Renal cortex interstitium (tissue), 11 donors: ENCODE measurements at regions not wholly inside any gene's neighbourhood (a gene's known extent, or its start where the extent isn't known, plus 50 kb on each side); places are given as distances from the start of the nearest gene placed in this dataset.
"Not testable (repeated sequence)": the region's sequence is repeated elsewhere in the genome, so short reads cannot be mapped to it uniquely, and the experiment has no call there.

Experiments used
- DNase-seq, 11 donors: peaks; one replicate each; pipeline ENCODE4 v3.0.0-alpha.2; 2013; ENCODE audit warnings: low read depth in 9 of 11, low spot score in 4 of 11; ENCODE audit errors: extremely low read depth in 1 of 11

- no peak for DNase-seq
These were observed 125.1 kb upstream of the TNP1 start for GRCh38 chr2:216984937-216985336.

- not testable (repeated sequence) for DNase-seq
These were observed 122.1 kb upstream of the TNP1 start for GRCh38 chr2:216981951-216982350.

GRCh38 chr2:216980510-216980909, 120.6 kb upstream of the TNP1 start:
- not testable (repeated sequence) for DNase-seq

- no peak for DNase-seq
These were observed 114.7 kb upstream of the TNP1 start for GRCh38 chr2:216974321-216975302.

GRCh38 chr2:216971593-216971992, 111.7 kb upstream of the TNP1 start:
- DNase-seq: no peak

DNA sequence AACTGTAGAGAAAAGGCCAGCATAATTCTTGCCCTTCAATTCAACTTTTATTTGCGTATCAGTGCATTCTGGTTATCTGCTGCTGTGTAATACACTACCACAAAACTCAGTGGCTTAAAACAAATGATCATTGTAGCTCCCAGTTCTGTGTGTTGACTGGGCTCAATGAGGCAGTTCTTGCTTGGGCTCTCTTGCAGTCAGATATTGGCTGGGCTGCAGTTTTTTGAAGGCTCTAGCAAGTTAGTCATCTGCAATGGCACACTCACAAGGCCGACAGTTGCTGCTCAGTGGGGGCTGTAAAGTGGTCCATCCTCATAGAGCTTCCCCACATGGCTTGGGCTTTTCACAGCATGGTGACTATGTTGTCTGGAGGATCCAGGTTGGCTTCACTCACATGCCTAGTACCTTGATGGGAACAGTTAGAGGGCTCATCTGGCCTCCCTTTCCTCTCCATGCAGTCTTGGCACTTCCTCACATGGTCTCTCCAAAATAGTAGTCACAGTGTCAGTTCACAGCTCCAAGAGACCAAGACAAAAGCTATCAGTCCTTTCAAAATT, 110.6 kb upstream of the TNP1 start:
- no peak for DNase-seq

- no peak for DNase-seq
These were observed 108.0 kb upstream of the TNP1 start for GRCh38 chr2:216967889-216968288.

GRCh38 chr2:216960671-216961268, 100.9 kb upstream of the TNP1 start:
- DNase-seq: no peak

DNA sequence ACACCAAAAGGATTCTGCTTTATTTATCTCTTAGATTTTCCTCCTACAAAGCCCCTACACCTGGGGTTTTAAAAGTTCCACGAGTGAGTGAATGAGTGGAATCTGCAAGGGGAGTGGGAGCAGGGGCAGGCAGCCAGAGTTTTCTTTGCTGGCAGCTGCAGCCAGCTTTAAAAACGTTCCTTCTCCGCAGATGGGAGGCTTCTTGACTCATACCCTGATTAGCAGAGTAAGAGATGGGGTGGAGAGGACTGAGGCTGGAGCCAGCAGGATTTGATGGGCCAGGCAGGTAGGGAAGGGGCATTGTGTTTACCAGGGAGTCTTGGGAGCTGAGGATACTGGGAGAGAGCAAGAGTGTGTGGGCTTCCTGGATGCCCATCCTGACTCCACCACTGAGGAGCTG, 99.6 kb upstream of the TNP1 start:
- DNase-seq: no peak

DNA sequence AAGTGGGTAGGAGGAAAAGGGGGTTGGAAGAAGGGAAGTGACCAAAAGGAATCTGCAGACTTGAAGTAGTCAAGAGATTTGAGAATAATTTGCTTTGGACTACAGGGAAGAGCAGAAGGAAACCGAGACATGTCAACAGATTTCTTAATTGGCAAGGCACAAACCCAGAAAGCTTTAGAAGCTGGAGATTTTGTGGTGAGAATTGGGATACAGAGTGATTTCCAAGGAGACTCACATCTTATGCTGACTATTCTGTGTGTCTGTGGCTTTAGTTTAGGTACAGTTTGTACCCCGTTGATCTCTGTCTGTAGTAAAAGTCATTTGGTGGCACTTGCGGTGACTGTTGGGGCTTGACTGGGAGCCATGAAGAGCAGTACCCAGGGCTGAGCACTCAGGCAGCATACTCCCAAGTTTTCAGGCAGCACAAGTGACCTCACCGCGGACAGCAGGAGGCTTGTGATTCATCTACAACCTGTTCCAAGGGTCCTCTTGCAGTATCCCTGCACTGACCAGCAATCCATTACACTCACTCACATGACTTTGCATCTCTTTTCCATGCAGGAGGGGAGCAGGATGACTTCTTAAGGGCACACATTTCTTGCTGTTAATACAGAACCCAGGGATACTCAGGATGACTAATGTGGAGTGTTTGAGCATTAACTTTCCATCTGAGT, 97.1 kb upstream of the TNP1 start:
- DNase-seq: no peak

GRCh38 chr2:216951171-216951570, 91.3 kb upstream of the TNP1 start:
- DNase-seq: no peak

DNA sequence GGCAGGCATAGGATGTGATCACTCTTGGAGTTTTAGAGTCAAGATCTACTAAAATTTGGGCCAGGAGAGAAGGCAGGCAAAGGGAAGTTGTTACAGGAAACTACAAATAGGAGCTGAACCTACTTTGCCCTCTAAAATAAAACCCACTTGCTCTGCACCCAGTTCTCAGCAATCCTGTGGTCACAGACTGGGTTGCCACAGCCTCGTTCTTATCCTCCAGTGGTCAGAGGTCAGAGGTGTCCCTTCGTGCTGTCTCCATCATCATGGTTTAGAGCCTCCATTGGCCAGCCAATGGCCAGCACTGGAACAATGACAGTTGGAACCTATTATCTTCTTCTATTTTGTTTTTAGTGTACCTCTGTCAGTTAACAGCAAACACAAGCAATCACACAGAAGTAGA, 90.7 kb upstream of the TNP1 start:
- DNase-seq: no peak

- peak in 3 of 11 donors; percentile 14 to 28 (median 15) for DNase-seq
These were observed 90.0 kb upstream of the TNP1 start for GRCh38 chr2:216949700-216950413.

DNA sequence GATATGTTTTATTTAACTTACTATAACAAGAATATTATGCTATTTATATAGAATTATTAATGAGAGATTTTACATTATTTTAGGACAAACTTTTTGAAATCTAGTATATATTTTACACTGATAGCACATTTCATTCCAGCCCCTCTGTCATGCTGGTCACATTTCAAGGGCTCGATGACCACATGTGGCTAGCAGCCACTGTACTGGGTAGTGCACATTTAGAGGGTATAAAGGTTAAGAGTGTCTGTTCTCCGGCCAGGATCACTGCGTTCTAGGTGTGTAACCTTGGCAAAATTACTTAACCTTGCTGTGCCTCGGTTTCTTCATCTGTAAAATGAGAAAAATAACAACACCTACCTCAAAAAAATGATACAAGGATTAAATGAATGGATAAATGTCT, 87.2 kb upstream of the TNP1 start:
- no peak for DNase-seq

- no peak for DNase-seq
These were observed 84.9 kb upstream of the TNP1 start for GRCh38 chr2:216944733-216945132.

GRCh38 chr2:216943109-216943508, 83.2 kb upstream of the TNP1 start:
- DNase-seq: no peak

DNA sequence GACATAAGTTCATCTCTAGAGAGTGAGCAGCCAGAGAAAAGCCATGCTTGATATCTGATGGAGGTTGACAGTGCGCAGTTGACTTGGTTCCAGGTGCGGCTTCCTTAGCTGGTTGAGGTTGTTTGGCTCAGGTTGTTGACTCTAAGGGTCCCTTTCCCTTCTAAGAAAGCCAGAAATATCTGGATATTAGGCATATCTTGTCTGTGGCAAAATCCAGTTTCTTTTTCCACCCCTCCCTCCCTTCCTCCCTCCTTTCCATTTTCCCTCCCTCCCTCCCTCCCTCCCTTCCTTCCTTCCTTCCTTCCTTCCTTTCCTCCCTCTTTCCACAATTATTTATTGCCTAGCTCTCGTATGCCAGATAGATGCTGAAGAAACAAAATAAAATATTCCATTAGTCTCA, 82.6 kb upstream of the TNP1 start:
- DNase-seq: no peak

DNA sequence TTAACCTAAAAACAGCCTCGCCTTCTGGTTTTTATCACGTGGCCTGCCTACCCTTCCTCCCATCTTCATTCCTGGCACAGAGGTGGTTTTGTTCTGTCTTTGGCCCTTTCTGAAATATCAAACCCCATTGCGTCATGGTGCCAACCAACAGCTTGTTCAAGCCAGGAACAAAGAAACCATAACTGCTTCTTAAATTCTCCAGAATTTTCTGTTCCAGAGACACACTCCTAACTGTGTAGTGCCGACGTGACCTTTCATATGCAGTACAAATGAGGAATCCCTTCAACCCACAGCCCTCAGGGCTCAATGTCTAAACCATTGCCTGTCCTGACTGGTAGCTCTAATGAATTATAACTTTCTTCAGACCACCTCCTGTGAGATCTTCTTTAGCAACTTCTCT, 82.2 kb upstream of the TNP1 start:
- DNase-seq: no peak

- DNase-seq: no peak
These were observed 77.1 kb upstream of the TNP1 start for GRCh38 chr2:216936954-216937357.
